HFFc6 (cell line): ENCODE measurements at regions not wholly inside any gene's neighbourhood (a gene's known extent, or its start where the extent isn't known, plus 50 kb on each side); places are given as distances from the start of the nearest gene placed in this dataset.
A peak's percentile ranks its signal among the peaks of the same experiment; 100 is the strongest.

ENCODE experiments used
- DNase-seq: peaks from one replicate; pipeline ENCODE4 v3.0.0-alpha.2; 2018
- H3K27ac Mint-ChIP-seq: 2 replicates; pipeline ENCODE4 v1.8.0; 2020; ENCODE audit warnings: mild to moderate bottlenecking, mixed read lengths
- H3K27me3 Mint-ChIP-seq: 2 replicates; pipeline ENCODE4 v1.8.0; 2021; ENCODE audit warnings: mild to moderate bottlenecking, moderate library complexity, mixed read lengths; ENCODE audit not compliant: insufficient read depth
- H3K36me3 Mint-ChIP-seq: 2 replicates; pipeline ENCODE4 v1.8.0; 2021; ENCODE audit warnings: low read depth, mixed read lengths
- H3K4me1 Mint-ChIP-seq: 2 replicates; pipeline ENCODE4 v1.8.0; 2020; ENCODE audit warnings: low read depth, mixed read lengths
- H3K4me3 Mint-ChIP-seq: 2 replicates; pipeline ENCODE4 v1.8.0; 2020; ENCODE audit warnings: mild to moderate bottlenecking, moderate library complexity, mixed read lengths
- H3K9me3 Mint-ChIP-seq: 2 replicates; pipeline ENCODE4 v1.8.0; 2020; ENCODE audit warnings: mild to moderate bottlenecking, mixed read lengths
- TF ChIP-seq, protein P1 (sequence below): fragments of 200-600 bp; sonication (generic); IDR thresholded peaks from 2 replicates; pipeline ENCODE4 v1.5.0; 2021; ENCODE audit warnings: antibody characterized with exemption, mild to moderate bottlenecking

- H3K4me1 Mint-ChIP-seq, result peaks cover 49% of the 10 kb centered on the region
- no peak for DNase-seq
- TF ChIP-seq, protein P1, sequence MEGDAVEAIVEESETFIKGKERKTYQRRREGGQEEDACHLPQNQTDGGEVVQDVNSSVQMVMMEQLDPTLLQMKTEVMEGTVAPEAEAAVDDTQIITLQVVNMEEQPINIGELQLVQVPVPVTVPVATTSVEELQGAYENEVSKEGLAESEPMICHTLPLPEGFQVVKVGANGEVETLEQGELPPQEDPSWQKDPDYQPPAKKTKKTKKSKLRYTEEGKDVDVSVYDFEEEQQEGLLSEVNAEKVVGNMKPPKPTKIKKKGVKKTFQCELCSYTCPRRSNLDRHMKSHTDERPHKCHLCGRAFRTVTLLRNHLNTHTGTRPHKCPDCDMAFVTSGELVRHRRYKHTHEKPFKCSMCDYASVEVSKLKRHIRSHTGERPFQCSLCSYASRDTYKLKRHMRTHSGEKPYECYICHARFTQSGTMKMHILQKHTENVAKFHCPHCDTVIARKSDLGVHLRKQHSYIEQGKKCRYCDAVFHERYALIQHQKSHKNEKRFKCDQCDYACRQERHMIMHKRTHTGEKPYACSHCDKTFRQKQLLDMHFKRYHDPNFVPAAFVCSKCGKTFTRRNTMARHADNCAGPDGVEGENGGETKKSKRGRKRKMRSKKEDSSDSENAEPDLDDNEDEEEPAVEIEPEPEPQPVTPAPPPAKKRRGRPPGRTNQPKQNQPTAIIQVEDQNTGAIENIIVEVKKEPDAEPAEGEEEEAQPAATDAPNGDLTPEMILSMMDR, result no peak
- H3K27me3 Mint-ChIP-seq, result no peaks in the 10 kb centered on the region
- no peak overlapping the region; the same call in 1 of the 2 replicates for H3K4me3 Mint-ChIP-seq
- H3K27ac Mint-ChIP-seq, result peak overlapping the region; percentile 60; the same call in 1 of the 2 replicates
- no peaks in the 10 kb centered on the region for H3K9me3 Mint-ChIP-seq
- no peaks in the 10 kb centered on the region for H3K36me3 Mint-ChIP-seq
Observed at GRCh38 chrY:13092986-13093385, 188.3 kb downstream of the DDX3Y start.

DNA sequence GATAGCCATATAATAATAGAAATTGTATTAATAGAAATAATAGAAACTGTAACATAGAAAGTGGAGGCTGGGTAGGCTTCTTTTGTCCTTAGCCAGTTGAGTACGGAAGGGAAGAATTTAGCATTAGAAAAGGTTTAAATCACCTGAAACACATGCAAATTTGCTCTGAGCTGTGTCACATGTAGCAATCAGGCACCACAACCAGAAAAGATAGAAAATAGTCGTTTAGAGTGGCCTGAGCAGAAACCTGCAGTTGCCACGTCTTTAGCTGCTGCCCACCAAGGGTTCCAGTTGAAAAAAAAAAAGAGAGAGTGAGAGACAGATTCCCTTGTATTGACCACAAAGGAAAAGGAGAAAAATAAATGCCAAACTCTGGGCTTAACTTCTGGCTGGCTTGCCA lies 188.8 kb downstream of the DDX3Y start:
- no peaks in the 10 kb centered on the region for H3K27me3 Mint-ChIP-seq
- peak overlapping the region; percentile 43 for H3K4me3 Mint-ChIP-seq
- H3K27ac Mint-ChIP-seq, result peak overlapping the region; percentile 61; the same call in 1 of the 2 replicates
- no peaks in the 10 kb centered on the region for H3K9me3 Mint-ChIP-seq
- H3K36me3 Mint-ChIP-seq, result peaks cover 3% of the 10 kb centered on the region; the same call in 1 of the 2 replicates
- H3K4me1 Mint-ChIP-seq, result peaks cover 48% of the 10 kb centered on the region
- no peak for DNase-seq
- TF ChIP-seq, protein P1, result no peak

DNA sequence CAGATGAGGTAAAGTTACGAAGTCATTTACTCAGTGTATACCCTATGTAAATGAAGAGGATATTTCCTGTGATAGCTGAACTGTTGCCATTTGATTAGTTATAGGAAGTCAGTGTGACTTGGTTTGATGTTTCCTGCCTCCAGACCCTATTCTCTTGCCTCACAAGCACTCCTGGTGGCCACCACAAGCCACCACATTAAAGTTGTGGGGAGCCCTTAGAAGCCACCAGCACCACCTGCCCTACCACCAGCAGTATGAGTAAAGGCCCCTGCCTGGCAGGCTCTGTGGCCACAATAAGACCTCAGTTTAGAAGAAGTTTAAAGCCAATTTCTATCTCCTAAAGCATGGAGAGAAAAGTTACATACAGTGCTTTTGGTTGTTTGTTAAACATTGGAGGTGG lies 189.7 kb downstream of the DDX3Y start:
- peak overlapping the region; percentile 82 for H3K27ac Mint-ChIP-seq
- peaks cover 48% of the 10 kb centered on the region for H3K4me1 Mint-ChIP-seq
- H3K36me3 Mint-ChIP-seq, result peaks cover 6% of the 10 kb centered on the region; the same call in 1 of the 2 replicates
- H3K4me3 Mint-ChIP-seq, result peak overlapping the region; percentile 33
- DNase-seq, result no peak
- H3K27me3 Mint-ChIP-seq, result no peaks in the 10 kb centered on the region
- H3K9me3 Mint-ChIP-seq, result no peaks in the 10 kb centered on the region
- TF ChIP-seq, protein P1, result peak; percentile 25; the same call in 1 of the 2 replicates

- TF ChIP-seq, protein P1, result no peak
- Mint-ChIP-seq H3K9me3 (no peaks in the 10 kb centered on the region), H3K36me3 (peaks cover 6% of the 10 kb centered on the region; the same call in 1 of the 2 replicates), H3K4me3 (peak overlapping the region; percentile 33), H3K27me3 (no peaks in the 10 kb centered on the region), H3K27ac (peak overlapping the region; percentile 82), H3K4me1 (peaks cover 48% of the 10 kb centered on the region)
- DNase-seq, result peak; percentile 65
Observed at GRCh38 chrY:13094904-13095600, 190.4 kb downstream of the DDX3Y start.

DNA sequence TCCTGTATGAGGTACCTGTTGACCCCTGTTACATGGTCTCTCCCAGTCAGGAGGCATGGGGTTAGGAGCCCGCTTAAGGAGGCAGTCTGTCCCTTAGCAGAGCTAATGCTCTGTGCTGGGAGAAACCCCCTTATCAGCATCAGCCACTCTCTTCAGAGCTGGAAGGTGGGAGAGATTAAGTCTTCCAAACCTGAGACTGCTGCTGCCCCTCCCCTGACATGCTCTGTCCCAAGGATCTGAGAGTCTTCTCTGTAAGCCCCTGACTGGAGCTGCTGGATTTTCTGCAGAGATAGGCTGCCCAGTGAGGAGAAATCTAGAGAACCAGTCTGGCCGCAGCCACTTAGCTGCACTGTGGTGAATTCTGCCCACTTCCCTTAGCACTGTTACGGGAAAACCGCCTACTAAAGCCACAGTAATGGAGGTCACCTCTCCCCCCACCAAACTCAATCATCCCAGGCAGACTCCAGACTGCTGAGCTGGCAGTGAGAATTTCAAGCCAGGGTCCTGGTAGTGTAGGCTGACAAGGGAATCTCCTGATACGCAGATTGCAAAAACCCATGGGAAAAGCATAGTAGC lies 222.3 kb downstream of the DDX3Y start:
- no peaks in the 10 kb centered on the region for H3K9me3 Mint-ChIP-seq
- no peaks in the 10 kb centered on the region for H3K36me3 Mint-ChIP-seq

More for the DNA sequence above, 222.3 kb downstream of the DDX3Y start:
- TF ChIP-seq, protein P1, result no peak
- H3K27ac Mint-ChIP-seq, result no peak overlapping the region
- peaks cover 2% of the 10 kb centered on the region for H3K27me3 Mint-ChIP-seq
- H3K4me3 Mint-ChIP-seq, result no peak overlapping the region
- H3K4me1 Mint-ChIP-seq, result no peaks in the 10 kb centered on the region
- DNase-seq, result no peak
